ENCODE measurements at regions not wholly inside any gene's neighbourhood (a gene's known extent, or its start where the extent isn't known, plus 50 kb on each side); places are given as distances from the start of the nearest gene placed in this dataset.
"Not testable (repeated sequence)": the region's sequence is repeated elsewhere in the genome, so short reads cannot be mapped to it uniquely, and the experiment has no call there.

- DNase-seq = no peak
Measured at GRCh38 chr14:77985211-77985615, 185.0 kb upstream of the NRXN3 start.

DNA sequence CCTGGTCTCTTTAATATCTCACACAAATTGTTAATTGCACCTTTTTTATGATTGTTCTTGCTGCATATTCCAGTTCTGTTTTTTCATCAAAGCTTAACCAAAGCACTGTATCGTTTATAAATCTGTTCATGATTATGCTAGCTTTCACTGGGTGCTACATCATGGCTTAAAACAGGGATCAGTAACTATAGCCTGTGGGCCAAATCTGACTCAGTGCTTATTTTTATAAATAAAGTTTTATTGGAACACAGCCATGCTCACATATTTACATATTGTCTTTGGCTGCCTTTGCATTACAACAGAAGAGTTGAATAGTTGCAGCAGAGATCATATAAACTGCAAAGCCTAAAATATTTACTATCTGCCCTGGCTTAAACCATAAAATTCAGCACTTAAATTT is 183.4 kb upstream of the NRXN3 start:
- DNase-seq = no peak

DNA sequence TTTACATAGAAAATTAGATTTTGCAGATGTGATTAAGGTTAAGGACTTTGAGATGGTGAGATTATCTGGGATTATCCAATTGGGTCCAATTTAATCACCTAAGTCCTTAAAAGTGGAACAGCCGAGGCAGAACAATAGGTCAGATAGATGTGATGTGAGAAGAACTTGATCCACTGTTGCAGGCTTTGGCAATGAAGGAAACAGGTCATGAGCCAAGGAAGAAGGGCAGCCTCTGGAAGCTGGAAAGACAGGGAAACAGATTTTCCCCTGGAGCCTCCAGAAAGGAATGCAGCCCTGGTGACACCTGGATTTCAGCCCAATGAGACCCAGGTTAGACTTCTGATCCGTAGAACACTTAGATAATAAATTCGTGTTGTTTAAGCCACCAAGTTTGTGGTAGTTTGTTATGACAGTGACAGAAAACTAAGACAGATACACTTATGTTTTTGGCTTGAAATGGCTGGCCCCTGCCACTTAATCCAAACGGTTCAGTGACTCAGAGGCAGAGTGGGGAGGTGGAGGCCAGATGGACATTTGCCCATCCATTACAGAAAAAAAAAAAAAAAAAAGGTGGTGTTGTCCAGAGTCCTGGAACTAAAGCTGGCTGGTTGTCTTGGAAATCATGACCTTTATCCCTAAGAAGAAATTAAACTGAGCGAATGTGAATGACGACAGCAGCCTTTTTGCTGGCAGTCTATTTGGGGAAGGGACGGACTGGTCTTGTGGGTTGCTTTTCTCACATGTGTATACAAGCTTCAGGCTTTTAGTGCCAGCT is 181.9 kb upstream of the NRXN3 start:
- DNase-seq = no peak

DNA sequence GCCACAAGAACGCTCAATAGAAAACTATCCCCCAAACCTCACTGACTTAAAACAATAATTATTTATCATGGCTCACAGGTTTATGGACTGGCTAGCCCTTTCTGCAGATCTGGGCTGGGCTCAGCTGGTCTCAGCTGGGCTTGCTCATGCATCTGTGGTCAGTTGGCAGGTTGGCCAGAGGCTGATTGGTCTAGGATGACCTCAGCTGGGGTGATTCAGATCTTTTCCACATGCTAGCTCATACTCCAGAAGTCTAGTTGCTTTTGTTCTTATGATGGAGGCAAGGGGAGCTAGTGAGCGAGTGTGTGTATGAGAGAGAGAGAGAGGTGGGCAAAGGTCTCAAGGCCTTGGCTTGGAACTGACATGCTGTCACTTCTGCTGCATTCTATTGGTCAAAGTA is 181.2 kb upstream of the NRXN3 start:
- peak; percentile 24 for DNase-seq

DNA sequence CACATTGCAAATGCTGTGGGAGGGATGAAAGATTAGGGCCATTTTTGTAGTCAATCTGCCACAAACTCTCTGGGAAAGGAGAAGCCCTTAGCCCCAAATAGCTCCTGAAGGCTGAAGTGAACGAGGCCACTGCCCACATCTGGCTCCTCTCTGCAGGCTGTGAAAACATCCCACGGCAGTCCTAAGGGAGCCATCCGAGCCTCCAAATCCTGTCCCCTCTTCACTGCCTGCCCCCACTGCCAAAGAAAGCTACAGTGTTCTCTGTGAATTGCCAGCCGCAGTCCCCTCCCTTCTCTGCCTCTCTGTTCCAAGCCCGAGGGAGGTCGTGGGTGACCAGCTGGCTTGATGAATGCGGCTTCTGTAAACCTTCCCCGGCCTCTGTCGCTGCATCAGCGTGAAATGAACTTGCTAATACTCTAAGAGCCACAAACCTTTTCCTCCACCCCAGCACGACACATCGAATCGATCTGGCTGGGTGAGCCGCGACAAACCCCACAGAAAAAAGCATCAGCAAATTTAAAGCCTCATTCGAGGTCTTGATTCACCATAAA is 180.7 kb upstream of the NRXN3 start:
- no peak for DNase-seq

- DNase-seq = no peak
Measured at GRCh38 chr14:77990337-77990736, 179.8 kb upstream of the NRXN3 start.

DNA sequence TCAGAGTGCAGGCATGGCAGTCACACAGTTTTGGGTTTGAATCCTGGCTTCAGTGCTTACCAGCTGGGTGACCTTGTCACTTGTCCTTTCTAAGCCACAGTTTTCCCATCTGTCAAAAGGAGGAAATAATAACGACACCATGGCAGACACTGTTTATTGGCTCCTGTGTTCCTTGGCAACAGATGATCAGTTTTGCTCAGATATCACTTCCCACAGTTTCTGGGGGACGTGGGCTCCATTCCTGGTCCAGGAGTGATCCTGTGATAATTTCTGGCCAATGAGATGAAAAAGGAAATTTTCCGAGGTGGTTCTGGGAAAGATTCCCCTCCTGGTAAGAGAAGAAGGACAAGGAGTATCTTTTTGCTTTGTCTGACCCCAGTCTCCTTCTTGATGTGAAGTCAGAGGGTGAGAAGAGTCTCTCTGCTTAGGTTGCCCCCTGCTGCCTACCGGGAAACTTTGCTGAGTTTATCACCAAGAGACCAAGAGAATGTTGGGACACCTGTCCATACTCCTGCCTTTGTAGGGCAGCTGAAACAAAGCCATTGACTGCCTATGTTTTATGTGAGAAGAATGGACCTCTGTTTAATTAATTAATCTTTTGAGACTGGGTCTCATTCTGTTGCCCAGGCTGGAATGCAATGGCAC is 178.9 kb upstream of the NRXN3 start:
- DNase-seq = no peak

DNA sequence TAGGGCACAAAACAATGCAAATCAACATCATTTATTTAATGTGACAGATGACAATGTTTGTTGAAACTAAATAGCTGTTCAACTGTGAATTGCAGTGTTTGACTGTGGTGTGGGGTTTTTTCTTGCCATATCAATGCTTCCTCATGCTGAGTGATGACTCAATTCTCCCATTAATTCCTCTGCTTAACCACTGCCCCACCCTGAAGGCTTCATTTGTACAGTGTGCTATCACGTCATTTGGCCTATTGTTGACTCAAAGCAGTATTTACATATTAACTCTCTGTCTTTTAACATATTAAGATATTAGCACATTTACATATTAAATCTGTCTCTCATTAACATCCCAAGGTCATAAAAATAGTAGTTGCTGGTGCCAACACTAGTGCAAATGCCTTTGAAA is 164.8 kb upstream of the NRXN3 start:
- DNase-seq = no peak

DNA sequence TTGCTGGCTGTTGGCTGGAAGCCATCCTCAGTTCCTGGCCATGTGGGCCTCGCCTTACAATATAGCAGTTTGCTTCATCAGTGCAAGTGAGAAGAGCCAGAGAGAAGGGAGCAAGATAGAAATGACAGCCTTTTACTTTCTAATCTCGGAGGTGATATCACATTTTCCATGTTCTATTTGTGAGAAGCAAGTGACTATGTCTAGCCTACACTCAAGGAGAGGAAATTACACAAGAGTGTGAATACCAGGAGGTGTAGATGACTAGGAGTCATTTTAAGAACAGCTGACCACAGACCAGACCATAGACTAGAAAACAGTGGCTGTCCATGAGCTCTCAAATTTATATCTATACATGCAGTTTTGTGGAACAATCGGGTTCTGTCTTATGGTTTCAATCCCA is 163.0 kb upstream of the NRXN3 start:
- DNase-seq = no peak

DNA sequence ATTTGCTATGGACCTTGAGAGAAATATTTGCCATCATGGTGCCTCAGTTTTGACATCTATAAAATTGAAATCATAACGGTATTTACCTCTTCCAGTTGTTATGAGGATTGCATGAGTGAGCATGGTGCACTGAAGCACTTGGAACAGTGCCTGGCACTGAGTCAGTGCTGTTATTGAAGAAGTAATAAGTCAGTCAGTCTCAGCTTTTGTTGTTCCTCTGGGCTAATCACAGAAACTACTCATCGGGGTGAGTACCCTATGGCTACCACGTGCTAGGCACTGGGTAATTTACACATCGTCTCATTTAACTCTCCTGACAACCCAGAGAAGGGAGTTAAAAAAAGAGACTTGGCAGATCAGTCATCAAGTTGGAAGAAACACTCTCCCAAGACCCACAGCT is 159.5 kb upstream of the NRXN3 start:
- no peak for DNase-seq

- DNase-seq = not testable (repeated sequence)
Measured at GRCh38 chr14:78013911-78014310, 156.3 kb upstream of the NRXN3 start.

GRCh38 chr14:78016532-78016931 is 153.6 kb upstream of the NRXN3 start:
- DNase-seq = no peak

- DNase-seq = no peak
Measured at GRCh38 chr14:78018283-78018682, 151.9 kb upstream of the NRXN3 start.

DNA sequence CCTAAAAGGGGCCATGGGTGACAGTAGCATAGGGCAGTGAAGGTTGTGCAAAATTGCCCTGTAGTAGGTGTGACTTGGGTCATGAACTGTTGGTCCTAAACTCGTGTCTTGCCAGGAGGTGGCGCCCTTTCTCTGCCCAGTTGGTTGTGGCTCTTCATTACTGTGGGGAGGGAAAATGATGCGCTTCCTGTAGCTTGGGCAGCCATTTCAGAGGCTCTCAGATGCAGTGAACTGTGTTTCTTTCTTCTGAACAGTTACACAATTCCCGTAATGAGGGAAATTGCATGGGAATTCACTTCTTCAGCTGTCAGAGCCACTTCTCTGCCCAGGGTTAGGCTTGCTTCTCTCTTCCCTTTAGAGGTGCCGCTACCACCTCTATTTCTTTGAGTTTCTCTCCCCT is 148.1 kb upstream of the NRXN3 start:
- peak; percentile 2 for DNase-seq

DNA sequence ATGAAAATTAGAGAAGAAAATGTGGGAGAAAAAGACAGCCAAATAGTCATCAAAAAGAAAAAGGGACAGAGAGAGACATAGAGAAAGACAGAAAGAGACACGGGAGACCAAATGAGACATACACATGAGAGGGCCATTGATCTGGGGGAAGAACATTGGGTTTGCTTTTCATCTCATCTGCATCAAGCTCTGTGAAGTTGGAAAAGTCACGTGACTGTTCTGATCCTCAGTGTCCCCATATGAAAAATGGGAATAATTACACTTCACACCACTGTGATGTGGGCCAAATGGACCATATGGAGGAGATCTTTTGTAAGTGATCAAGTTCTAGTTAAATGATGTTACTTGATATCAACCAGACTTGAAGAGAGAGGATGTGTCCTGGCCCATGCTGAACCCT is 147.1 kb upstream of the NRXN3 start:
- no peak for DNase-seq

DNA sequence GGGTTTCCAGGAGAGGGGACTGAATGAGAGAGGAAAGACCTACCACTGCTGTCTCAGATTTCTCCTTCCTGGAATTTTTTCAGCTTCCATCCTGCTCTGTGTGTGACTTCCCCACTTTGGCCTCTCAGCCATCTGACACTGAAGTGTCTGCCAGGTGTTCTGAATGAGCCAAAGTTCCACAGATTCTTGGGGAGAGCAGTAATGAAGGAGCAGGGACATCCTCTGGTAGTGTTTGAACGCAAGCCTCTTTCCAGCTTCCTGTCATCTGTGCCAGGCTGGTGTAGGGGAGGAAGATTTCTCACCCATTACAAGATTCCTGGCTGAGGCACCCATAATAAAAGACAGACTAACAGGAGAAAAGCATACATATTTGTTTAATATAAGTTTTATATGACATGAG is 141.7 kb upstream of the NRXN3 start:
- no peak for DNase-seq

- no peak for DNase-seq
Measured at GRCh38 chr14:78029601-78030372, 140.4 kb upstream of the NRXN3 start.

DNA sequence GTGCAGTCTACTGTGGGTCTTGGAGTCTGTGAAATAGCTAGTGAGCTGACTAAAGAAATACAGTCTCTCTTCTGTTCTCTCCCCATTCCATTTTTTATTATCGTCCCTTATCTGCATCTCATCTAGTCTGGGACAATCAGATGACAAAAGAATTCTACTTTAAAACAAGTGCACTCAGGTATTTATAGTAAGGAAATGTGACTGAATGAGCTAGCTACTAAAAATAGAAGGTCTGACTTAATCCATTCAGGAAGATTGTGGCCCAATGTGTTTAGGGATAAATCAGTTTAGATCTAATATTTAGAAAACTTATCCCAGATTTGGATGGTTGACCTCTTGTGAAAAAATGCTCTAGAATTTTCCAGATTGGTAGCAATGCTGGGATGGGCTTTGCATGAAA is 126.8 kb upstream of the NRXN3 start:
- DNase-seq = no peak

DNA sequence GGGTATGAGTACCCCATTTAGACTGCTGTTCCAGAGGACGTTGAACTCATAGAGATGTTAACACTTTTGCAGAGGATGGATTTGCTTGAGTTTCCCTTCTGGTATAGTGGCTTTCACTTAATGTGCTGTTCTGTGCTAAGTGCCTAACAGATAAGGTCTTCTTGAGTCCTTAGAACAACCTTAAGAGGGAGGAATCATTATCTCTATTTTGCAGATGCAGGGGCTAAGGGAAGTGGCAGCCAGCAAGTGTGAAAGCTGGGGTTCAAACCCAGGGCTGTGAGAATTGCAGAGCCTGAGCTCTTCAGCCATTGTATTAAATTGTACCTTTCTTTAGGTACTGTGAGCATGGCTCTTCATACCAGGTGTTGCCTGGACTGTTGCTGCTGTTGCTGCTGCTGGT is 122.1 kb upstream of the NRXN3 start:
- no peak for DNase-seq

DNA sequence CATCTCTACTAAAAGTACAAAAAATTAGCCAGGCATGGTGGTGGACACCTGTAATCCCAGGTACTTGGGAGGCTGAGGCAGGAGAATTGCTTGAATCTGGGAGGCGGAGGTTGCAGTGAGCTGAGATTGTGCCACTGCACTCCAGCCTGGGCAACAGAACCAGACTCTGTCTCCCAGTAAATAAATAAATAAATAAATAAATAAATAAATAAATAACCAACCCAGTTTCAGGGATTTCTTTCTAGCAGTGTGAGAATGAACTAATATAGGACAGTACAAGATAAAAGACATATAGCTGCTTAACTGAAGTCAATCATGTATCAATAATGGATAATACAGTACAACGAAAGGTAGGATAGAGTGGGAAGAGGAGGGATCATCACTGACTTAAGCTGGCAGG is 113.3 kb upstream of the NRXN3 start:
- not testable (repeated sequence) for DNase-seq

DNA sequence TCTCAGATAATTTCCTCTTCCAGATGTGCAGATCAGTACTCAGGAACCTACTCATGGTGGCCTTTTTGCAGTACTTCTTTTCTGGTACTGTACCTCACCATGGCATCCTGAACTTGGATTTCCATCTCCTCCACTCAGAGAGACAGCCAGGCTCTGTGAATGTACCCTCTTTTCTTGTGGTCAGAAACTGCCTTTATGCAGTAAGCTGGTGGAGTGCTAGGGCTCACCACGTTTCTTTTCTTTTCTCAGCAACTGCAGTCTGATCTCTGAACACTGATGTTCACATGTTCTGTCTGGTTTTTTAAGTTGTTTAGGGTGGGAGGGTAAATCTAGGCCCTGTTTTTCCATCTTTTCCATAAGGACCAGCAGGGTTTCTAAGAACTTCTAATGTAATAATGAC is 99.8 kb upstream of the NRXN3 start:
- no peak for DNase-seq

GRCh38 chr14:78071016-78071549 is 99.1 kb upstream of the NRXN3 start:
- DNase-seq = no peak

DNA sequence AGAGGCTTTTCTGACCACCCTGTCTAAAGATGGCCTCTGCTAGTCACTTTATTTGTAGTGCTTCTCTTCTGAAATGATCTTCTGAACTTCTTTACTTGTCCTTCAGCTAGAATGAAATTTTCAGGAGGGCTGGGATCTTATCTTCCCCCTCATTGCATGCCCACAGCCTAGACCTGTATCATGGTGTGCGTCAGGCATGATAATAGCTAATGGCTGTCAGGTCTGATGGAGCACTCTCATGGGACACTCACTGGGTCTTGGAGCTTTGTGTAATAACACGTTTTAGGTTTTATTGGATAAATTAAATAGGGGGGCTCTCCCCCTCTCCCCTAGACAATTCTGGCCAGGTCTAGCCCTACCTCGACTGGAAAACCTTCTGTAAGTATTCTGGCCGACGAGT is 97.1 kb upstream of the NRXN3 start:
- DNase-seq = no peak
